ENCODE measurements at regions not wholly inside any gene's neighbourhood (a gene's known extent, or its start where the extent isn't known, plus 50 kb on each side); places are given as distances from the start of the nearest gene placed in this dataset.

DNA sequence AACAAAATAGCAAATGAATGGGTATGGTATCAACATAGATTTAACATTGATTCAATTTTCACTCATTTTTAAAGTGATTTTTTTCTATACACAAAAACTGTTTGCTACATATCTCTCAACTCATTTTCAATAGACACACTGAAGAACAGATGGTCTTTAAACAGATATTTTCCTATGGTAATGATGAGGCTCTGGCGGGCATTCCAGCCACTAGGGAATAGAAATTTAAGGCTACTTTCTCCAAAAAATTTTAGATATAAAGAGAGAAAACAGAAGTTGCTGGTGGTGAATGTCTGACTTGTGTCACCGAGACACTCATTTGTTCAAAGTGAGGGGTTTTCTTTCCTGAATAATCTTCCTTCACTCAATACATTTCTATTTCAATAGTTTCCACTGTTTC is 693.0 kb downstream of the ETS1 start:
- POLR2A ChIA-PET: no interaction called here
- no peaks in the 10 kb centered on the region; the same call in 1 of the 2 replicates for H3K27me3 Mint-ChIP-seq (ENCODE audit: low read depth)
- CTCF ChIA-PET: no interaction called here
- DNase-seq (ENCODE audit: low spot score): no peak
- H3K36me3 Mint-ChIP-seq: peaks cover 13% of the 10 kb centered on the region
- peaks cover 17% of the 10 kb centered on the region for H3K9me3 Mint-ChIP-seq
- H3K4me1 Mint-ChIP-seq: peaks cover 16% of the 10 kb centered on the region
- TF ChIP-seq GRHL2 (CRISPR knock-in tag; IDR thresholded peaks at IDR 0.05; ENCODE audit: insufficient replicate concordance, severe bottlenecking): no peak
- no peak for TF ChIP-seq MXD4 (CRISPR knock-in tag; IDR thresholded peaks at IDR 0.05; ENCODE audit: borderline replicate concordance)
- no peak for TF ChIP-seq NR1H2 (CRISPR knock-in tag; IDR thresholded peaks at IDR 0.05)
- TF ChIP-seq SMAD4 (CRISPR knock-in tag; IDR thresholded peaks at IDR 0.05): no peak
- TF ChIP-seq SOX15 (CRISPR knock-in tag; IDR thresholded peaks at IDR 0.05): no peak
- no peak for TF ChIP-seq FOXJ3 (CRISPR knock-in tag; IDR thresholded peaks at IDR 0.05; ENCODE audit: borderline replicate concordance)
- TF ChIP-seq, protein P1, sequence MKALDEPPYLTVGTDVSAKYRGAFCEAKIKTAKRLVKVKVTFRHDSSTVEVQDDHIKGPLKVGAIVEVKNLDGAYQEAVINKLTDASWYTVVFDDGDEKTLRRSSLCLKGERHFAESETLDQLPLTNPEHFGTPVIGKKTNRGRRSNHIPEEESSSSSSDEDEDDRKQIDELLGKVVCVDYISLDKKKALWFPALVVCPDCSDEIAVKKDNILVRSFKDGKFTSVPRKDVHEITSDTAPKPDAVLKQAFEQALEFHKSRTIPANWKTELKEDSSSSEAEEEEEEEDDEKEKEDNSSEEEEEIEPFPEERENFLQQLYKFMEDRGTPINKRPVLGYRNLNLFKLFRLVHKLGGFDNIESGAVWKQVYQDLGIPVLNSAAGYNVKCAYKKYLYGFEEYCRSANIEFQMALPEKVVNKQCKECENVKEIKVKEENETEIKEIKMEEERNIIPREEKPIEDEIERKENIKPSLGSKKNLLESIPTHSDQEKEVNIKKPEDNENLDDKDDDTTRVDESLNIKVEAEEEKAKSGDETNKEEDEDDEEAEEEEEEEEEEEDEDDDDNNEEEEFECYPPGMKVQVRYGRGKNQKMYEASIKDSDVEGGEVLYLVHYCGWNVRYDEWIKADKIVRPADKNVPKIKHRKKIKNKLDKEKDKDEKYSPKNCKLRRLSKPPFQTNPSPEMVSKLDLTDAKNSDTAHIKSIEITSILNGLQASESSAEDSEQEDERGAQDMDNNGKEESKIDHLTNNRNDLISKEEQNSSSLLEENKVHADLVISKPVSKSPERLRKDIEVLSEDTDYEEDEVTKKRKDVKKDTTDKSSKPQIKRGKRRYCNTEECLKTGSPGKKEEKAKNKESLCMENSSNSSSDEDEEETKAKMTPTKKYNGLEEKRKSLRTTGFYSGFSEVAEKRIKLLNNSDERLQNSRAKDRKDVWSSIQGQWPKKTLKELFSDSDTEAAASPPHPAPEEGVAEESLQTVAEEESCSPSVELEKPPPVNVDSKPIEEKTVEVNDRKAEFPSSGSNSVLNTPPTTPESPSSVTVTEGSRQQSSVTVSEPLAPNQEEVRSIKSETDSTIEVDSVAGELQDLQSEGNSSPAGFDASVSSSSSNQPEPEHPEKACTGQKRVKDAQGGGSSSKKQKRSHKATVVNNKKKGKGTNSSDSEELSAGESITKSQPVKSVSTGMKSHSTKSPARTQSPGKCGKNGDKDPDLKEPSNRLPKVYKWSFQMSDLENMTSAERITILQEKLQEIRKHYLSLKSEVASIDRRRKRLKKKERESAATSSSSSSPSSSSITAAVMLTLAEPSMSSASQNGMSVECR (CRISPR knock-in tag; IDR thresholded peaks at IDR 0.05; ENCODE audit: borderline replicate concordance): no peak
- TF ChIP-seq, protein P2, sequence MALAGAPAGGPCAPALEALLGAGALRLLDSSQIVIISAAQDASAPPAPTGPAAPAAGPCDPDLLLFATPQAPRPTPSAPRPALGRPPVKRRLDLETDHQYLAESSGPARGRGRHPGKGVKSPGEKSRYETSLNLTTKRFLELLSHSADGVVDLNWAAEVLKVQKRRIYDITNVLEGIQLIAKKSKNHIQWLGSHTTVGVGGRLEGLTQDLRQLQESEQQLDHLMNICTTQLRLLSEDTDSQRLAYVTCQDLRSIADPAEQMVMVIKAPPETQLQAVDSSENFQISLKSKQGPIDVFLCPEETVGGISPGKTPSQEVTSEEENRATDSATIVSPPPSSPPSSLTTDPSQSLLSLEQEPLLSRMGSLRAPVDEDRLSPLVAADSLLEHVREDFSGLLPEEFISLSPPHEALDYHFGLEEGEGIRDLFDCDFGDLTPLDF (CRISPR knock-in tag; IDR thresholded peaks at IDR 0.05): no peak
- no peak for TF ChIP-seq PRRX2 (CRISPR knock-in tag; IDR thresholded peaks at IDR 0.05)
- TF ChIP-seq, protein P3, sequence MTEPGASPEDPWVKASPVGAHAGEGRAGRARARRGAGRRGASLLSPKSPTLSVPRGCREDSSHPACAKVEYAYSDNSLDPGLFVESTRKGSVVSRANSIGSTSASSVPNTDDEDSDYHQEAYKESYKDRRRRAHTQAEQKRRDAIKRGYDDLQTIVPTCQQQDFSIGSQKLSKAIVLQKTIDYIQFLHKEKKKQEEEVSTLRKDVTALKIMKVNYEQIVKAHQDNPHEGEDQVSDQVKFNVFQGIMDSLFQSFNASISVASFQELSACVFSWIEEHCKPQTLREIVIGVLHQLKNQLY (CRISPR knock-in tag; IDR thresholded peaks at IDR 0.05): no peak
- TF ChIP-seq, protein P4, sequence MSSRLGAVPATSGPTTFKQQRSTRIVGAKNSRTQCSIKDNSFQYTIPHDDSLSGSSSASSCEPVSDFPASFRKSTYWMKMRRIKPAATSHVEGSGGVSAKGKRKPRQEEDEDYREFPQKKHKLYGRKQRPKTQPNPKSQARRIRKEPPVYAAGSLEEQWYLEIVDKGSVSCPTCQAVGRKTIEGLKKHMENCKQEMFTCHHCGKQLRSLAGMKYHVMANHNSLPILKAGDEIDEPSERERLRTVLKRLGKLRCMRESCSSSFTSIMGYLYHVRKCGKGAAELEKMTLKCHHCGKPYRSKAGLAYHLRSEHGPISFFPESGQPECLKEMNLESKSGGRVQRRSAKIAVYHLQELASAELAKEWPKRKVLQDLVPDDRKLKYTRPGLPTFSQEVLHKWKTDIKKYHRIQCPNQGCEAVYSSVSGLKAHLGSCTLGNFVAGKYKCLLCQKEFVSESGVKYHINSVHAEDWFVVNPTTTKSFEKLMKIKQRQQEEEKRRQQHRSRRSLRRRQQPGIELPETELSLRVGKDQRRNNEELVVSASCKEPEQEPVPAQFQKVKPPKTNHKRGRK (CRISPR knock-in tag; IDR thresholded peaks at IDR 0.05; ENCODE audit: borderline replicate concordance): no peak
- no peak for TF ChIP-seq ZNF121 (CRISPR knock-in tag; IDR thresholded peaks at IDR 0.05)
- TF ChIP-seq, protein P5, sequence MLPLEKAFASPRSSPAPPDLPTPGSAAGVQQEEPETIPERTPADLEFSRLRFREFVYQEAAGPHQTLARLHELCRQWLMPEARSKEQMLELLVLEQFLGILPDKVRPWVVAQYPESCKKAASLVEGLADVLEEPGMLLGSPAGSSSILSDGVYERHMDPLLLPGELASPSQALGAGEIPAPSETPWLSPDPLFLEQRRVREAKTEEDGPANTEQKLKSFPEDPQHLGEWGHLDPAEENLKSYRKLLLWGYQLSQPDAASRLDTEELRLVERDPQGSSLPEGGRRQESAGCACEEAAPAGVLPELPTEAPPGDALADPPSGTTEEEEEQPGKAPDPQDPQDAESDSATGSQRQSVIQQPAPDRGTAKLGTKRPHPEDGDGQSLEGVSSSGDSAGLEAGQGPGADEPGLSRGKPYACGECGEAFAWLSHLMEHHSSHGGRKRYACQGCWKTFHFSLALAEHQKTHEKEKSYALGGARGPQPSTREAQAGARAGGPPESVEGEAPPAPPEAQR (CRISPR knock-in tag; IDR thresholded peaks at IDR 0.05): no peak
- TF ChIP-seq JUN (CRISPR knock-in tag; IDR thresholded peaks at IDR 0.05): no peak
- no peak overlapping the region for H3K27ac Mint-ChIP-seq
- no peak for ATAC-seq
- no peak overlapping the region for H3K4me3 Mint-ChIP-seq

DNA sequence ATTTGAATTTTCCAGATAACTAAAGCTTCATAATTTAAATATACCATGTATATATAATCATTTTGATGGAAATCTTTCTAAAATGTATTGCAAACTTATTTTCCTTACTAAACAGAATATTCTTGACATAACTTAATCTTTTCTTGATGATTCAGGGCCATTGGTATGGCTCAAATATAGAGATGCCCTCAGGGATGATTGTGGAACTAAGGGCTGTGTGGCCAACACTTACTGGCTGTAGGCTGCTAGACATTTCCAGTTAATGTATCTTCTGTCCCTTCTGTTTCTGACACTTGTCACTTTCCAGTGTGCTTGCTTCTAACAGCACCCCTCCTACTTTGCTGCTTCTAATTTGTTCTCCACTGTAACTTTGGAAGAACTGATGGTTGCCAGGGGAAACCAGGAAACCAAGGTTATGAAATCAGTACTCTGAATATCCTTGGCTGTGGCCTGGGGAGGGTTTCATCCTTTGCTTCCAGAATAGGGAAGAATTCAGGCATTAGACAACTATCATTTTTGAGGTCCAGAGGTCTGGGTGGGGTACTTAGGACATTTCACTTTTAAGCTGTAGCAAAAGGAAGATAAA is 697.2 kb downstream of the ETS1 start:
- no peak overlapping the region for H3K4me3 Mint-ChIP-seq
- H3K27me3 Mint-ChIP-seq (ENCODE audit: low read depth): no peaks in the 10 kb centered on the region
- H3K9me3 Mint-ChIP-seq: peaks cover 23% of the 10 kb centered on the region
- H3K27ac Mint-ChIP-seq: no peak overlapping the region
- POLR2A ChIA-PET: no interaction called here
- H3K4me1 Mint-ChIP-seq: peaks cover 14% of the 10 kb centered on the region
- ATAC-seq: no peak
- no peak for DNase-seq (ENCODE audit: low spot score)
- CTCF ChIA-PET: interaction anchor here (1.4 kb wide), 1 partner anchor 47 kb away, joined by 6 read pairs; no protein-coding TSS in a partner anchor
- H3K36me3 Mint-ChIP-seq: peaks cover 13% of the 10 kb centered on the region
- TF ChIP-seq, protein P6, sequence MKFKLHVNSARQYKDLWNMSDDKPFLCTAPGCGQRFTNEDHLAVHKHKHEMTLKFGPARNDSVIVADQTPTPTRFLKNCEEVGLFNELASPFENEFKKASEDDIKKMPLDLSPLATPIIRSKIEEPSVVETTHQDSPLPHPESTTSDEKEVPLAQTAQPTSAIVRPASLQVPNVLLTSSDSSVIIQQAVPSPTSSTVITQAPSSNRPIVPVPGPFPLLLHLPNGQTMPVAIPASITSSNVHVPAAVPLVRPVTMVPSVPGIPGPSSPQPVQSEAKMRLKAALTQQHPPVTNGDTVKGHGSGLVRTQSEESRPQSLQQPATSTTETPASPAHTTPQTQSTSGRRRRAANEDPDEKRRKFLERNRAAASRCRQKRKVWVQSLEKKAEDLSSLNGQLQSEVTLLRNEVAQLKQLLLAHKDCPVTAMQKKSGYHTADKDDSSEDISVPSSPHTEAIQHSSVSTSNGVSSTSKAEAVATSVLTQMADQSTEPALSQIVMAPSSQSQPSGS (CRISPR knock-in tag; IDR thresholded peaks at IDR 0.05; ENCODE audit: borderline replicate concordance, low read depth): no peak
- TF ChIP-seq ZNF396 (CRISPR knock-in tag; IDR thresholded peaks at IDR 0.05; ENCODE audit: borderline replicate concordance): no peak
- no peak for TF ChIP-seq KAT7 (CRISPR knock-in tag; IDR thresholded peaks at IDR 0.05; ENCODE audit: borderline replicate concordance)
- no peak for TF ChIP-seq HMGA2 (CRISPR knock-in tag; IDR thresholded peaks at IDR 0.05)
- no peak for TF ChIP-seq ETV6 (CRISPR knock-in tag; IDR thresholded peaks at IDR 0.05)
- TF ChIP-seq, protein P7, sequence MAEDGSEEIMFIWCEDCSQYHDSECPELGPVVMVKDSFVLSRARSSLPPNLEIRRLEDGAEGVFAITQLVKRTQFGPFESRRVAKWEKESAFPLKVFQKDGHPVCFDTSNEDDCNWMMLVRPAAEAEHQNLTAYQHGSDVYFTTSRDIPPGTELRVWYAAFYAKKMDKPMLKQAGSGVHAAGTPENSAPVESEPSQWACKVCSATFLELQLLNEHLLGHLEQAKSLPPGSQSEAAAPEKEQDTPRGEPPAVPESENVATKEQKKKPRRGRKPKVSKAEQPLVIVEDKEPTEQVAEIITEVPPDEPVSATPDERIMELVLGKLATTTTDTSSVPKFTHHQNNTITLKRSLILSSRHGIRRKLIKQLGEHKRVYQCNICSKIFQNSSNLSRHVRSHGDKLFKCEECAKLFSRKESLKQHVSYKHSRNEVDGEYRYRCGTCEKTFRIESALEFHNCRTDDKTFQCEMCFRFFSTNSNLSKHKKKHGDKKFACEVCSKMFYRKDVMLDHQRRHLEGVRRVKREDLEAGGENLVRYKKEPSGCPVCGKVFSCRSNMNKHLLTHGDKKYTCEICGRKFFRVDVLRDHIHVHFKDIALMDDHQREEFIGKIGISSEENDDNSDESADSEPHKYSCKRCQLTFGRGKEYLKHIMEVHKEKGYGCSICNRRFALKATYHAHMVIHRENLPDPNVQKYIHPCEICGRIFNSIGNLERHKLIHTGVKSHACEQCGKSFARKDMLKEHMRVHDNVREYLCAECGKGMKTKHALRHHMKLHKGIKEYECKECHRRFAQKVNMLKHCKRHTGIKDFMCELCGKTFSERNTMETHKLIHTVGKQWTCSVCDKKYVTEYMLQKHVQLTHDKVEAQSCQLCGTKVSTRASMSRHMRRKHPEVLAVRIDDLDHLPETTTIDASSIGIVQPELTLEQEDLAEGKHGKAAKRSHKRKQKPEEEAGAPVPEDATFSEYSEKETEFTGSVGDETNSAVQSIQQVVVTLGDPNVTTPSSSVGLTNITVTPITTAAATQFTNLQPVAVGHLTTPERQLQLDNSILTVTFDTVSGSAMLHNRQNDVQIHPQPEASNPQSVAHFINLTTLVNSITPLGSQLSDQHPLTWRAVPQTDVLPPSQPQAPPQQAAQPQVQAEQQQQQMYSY (CRISPR knock-in tag; IDR thresholded peaks at IDR 0.05): no peak

All from WTC11 (cell line).